GM19397 (cell line): ENCODE measurements at regions not wholly inside any gene's neighbourhood (a gene's known extent, or its start where the extent isn't known, plus 50 kb on each side); places are given as distances from the start of the nearest gene placed in this dataset.

Experiments
- ATAC-seq: cut with Tn5 transposase; IDR thresholded peaks from one replicate; pipeline ENCODE4 v1.9.1; 2021; ENCODE audit warnings: mild to moderate bottlenecking, moderate library complexity; ENCODE audit not compliant: unreplicated experiment

- ATAC-seq: no peak
Observed at GRCh38 chr7:15867441-15867840, 181.0 kb upstream of the MEOX2 start.

DNA sequence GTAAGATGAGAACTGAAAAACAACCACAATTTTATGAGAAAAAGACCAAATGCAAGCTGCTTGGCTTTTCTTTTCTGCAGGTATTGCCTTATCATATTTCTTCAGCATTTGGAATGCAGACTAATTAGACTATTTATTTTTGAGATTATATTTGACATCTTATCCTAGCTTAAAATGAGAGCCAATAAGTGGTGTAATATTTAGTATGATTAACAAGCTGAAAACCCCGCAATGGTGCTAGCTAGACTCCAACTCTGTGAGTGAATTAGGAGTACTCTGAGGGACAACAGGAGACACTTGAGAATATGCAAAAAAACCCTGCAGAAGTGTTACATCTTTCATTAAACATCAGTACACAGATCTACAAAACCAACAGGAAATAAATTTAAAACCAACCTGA lies 180.3 kb upstream of the MEOX2 start:
- ATAC-seq: no peak

DNA sequence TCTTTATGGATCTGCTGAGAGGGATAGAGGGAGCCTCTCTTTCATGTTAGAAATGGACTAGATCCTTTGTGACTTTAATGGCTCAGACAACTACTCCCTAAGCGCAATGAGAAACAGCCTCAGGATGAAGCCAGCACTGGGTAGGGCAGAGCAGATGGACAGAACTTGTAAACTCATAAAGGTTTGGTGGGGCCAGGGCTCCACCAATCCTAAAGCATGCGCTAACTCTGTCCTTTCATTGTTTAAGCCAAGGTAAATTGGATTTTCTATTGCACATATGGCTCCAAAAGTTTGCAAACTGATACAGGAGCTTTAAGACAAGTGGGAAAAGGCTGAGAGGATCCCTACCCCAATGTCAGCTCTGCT lies 178.1 kb upstream of the MEOX2 start:
- ATAC-seq: no peak

DNA sequence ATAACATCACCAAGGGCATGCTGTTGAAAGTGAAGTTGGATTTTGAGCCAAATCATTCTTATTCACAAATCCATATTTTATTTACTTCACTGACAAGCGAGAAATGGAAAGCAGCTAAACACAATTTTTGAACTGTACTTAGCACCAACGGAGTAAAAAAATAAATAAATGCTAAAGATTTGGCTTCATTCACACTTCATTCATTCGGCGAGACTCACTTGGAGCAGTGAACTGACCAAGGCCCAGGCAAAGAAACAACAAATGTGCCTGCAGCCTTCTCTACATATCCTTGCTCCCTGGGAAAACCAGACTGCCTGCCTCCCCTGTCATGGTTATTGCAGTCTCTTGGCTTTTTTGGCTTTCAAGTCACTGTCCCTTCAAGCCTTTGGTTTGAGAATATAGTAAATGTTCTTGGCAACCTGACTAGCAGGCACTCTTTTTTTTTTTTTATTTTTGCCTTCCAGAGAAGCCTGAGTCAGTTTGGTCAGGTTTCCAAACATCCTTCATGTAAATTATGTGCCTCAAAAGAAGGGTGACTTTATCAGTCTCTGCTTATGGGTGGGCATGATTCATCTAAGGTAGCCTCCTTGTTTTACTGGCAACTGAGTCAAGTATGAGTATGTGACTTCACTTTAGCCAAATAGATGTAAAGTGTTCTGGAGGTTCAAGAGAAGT lies 177.6 kb upstream of the MEOX2 start:
- no peak for ATAC-seq

DNA sequence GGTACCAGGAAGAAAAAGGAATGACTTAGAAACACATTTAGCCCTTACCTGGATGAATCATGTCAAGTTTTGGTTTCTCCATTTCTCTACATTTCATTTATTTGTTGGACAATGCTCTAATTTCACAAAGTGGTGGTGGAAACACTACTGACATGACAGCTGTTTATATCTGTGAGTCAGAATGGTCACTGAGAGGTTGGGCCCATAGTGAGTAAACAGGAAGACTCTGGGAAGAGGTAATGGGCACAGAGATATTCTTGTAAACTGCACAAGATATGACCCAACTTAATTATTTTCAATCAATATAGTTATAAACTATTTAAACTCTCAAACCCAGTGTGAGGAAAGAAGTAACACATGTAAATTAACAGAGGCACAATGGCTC lies 176.3 kb upstream of the MEOX2 start:
- ATAC-seq: no peak

DNA sequence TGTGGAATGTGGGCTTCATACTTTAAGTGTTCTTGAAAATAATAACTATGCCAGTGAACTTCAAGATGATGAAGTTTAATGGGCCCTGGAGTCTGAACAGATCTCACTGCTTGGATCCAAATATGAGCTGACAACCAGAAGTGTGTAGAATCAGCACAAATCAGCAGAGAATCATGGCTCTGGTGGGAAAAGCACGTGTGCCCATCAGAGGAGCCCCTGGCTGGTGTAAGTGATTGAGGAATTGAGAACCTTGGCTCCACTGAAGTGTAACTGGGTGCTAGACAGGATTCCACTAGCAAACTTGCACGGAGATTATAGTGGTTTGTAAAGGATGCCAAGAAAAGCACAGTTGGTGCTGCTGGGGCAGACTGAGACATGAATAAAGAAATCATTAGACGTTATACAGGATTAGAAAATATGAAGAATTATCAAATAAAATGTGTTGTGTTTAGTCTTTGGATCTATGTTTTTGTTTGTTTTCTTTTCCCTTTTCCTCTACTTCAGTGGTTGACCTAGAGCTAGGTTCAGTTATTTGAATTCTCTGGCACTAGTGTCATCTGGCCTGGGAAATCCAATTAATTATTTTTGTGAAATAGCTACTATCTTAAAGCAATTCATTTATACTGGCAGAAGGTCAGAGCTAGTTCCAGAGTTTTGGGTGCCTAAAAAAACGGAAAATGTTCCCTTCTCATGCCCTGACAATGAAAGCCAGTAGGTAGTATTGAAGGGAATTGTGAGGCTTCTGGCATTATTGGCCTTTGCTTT lies 175.7 kb upstream of the MEOX2 start:
- ATAC-seq: no peak

GRCh38 chr7:15860264-15860949 lies 173.9 kb upstream of the MEOX2 start:
- ATAC-seq: no peak

DNA sequence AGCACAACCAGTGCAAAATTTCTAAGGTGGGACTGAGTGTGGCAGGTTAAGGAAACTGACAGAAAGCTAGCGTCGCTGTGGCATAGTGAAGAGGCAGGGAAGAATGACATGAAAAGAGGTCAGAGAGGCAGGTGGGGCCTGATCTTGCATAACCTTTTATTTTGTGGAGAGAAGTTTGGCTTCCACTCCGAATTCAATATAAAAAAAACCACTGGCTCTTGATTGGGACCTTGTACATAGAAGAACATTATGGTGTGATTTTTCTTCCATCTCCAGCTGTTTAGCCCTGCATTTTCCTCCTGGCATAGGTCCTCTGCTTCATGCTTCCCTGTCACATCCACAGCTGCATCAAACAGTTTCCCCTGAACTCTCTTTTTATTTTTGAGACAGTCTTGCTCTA lies 170.5 kb upstream of the MEOX2 start:
- ATAC-seq: no peak

- ATAC-seq: no peak
Observed at GRCh38 chr7:15856311-15856710, 169.8 kb upstream of the MEOX2 start.

DNA sequence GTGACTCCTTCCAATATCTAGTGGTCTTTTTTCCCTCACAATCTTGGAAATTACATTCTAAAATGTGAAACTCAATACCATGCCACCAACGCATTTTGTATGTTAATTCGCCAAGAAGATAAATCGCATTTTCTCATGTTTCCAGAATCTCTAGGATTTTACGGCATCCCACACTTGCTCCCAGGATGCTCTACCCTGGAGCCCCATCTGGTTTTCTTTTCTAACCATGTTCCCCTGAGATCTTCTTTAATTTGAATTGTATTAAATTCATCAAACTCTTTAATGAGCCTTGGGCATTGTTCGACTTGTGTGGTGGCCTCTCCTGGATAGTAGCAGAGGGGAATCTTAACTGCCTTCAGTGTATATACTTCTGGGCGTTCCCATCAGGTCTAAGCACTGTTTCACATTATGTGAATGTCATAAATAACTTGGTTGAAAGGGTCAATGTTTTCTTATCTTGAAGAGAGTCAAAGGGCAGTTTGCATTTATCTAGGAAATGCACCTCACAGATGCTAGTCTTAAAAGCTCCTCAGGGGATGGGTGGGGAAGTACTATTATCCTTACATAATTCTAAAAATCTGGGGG lies 169.1 kb upstream of the MEOX2 start:
- ATAC-seq: no peak

GRCh38 chr7:15854841-15855524 lies 168.5 kb upstream of the MEOX2 start:
- ATAC-seq: no peak

- ATAC-seq: no peak
Observed at GRCh38 chr7:15853832-15854470, 167.5 kb upstream of the MEOX2 start.

DNA sequence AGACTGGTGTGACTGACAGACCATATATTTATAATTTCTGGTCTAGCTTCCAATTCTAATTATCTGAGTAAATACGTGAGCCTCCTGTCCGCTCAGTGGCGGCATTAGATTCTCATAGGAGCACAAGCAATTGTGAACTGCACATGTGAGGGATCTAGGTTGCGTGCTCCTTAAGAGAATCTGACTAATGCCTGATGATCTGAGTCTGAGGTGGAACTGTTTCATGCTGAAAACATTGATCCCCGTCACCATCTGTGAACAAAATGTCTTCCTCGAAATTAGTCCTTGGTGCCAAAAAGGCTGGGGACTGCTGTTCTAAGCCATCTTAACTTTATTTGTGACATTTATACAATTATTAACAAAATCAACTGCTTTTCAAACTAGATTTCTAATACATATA lies 164.7 kb upstream of the MEOX2 start:
- no peak for ATAC-seq

GRCh38 chr7:15848901-15849300 lies 162.4 kb upstream of the MEOX2 start:
- ATAC-seq: no peak

GRCh38 chr7:15848362-15848761 lies 161.9 kb upstream of the MEOX2 start:
- no peak for ATAC-seq

- ATAC-seq: no peak
Observed at GRCh38 chr7:15845868-15846267, 159.4 kb upstream of the MEOX2 start.

DNA sequence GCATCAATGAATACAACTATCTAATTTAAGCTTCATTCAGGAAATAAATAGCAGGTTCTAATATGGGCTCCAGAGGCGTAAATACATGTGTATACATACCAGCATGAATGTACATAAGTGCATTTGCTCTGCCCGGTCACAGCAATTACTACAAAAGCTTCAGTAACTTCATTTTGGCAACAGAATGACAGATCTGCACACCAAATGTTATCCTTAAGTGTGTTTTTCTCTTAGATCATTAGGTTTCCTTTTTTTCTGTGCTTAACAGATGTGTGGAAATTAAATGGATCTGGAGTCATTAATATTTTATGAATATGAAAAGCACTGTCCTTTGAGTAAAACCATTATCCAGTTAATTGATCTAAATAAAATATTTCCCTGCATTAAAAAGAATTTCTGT lies 159.0 kb upstream of the MEOX2 start:
- no peak for ATAC-seq

GRCh38 chr7:15839416-15840100 lies 153.1 kb upstream of the MEOX2 start:
- ATAC-seq: no peak

DNA sequence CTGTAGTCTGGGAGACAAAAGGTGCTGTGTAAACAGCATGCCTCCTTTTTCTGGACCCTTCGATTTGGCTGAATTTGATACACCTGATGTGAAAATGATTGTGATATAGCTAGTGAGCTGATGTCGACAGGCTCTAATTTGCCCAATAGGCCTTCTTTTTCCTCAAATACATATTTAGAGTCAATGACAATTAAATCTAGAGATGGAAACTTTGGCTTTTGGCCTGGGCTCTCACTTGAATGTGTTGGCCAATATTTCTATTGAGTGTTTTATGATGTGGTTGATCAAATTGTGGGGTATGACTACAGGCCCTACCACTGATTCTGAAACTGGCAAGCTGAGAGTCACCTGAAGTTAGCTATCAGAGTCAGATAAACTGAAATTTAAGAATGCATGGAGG lies 151.8 kb upstream of the MEOX2 start:
- no peak for ATAC-seq

GRCh38 chr7:15837306-15837950 lies 150.9 kb upstream of the MEOX2 start:
- ATAC-seq: no peak
